Immature natural killer cell (primary cell): ENCODE measurements at regions not wholly inside any gene's neighbourhood (a gene's known extent, or its start where the extent isn't known, plus 50 kb on each side); places are given as distances from the start of the nearest gene placed in this dataset.

ENCODE experiments used
- DNase-seq, 3 donors: peaks; one replicate each; pipeline ENCODE4 v3.0.0; 2022; ENCODE audit warnings: mixed read lengths in 1 of 3
- H3K27ac Mint-ChIP-seq, 6 donors: one replicate each; pipeline ENCODE4 v1.8.0; 2020; ENCODE audit warnings: mixed read lengths in 6 of 6, mild to moderate bottlenecking in 5 of 6, inconsistent platforms in 4 of 6, moderate library complexity in 3 of 6
- H3K27me3 Mint-ChIP-seq, 3 donors: one replicate each; pipeline ENCODE4 v1.8.0; 2020 to 2021; ENCODE audit warnings: low read depth in 3 of 3, mild to moderate bottlenecking in 3 of 3, mixed read lengths in 3 of 3, moderate library complexity in 3 of 3, inconsistent platforms in 1 of 3
- H3K36me3 Mint-ChIP-seq, 3 donors: one replicate each; pipeline ENCODE4 v1.8.0; 2020; ENCODE audit warnings: mixed read lengths in 3 of 3, inconsistent platforms in 2 of 3, mild to moderate bottlenecking in 2 of 3
- H3K4me1 Mint-ChIP-seq, 2 donors: one replicate each; pipeline ENCODE4 v1.8.0; 2020; ENCODE audit warnings: inconsistent platforms in 2 of 2, mild to moderate bottlenecking in 2 of 2, mixed read lengths in 2 of 2, moderate library complexity in 1 of 2
- H3K4me3 Mint-ChIP-seq, 5 donors: one replicate each; pipeline ENCODE4 v1.8.0; 2020; ENCODE audit warnings: mild to moderate bottlenecking in 5 of 5, mixed read lengths in 5 of 5, inconsistent platforms in 3 of 5, moderate library complexity in 3 of 5
- H3K9me3 Mint-ChIP-seq, 6 donors: one replicate each; pipeline ENCODE4 v1.8.0; 2020; ENCODE audit warnings: mild to moderate bottlenecking in 6 of 6, mixed read lengths in 6 of 6, inconsistent platforms in 4 of 6, moderate library complexity in 3 of 6

DNA sequence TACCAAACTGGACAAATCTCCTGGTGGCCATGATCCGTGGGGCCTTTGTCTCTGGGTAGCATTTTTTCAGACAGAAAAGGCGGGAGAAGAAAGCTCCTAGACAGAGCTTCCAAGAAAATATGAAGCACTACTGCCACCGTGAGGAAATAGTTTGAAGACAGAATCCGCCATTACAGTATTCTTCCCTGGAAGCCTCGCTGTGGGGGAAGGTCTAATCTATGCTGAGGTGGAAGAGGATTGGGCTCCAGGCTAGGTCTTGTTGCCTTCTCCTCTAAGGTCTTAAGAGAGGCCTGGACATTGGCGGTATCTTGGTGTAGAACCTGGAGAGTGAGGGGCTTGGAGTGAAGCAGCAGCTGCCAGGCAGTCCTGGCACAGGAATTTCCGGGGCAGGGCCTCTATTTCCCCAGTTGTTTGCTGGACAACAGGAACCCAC is 218.9 kb downstream of the OR13H1 start:
- Mint-ChIP-seq H3K4me1 (peaks cover 13 to 27% of the 10 kb centered on the region in 2 donors), H3K27me3 (peaks cover 0 to 11% (median 2%) of the 10 kb centered on the region in 3 donors), H3K4me3 (peak overlapping the region in 4 of 5 donors; percentile 84 to 88 (median 87)), H3K36me3 (peaks cover 0 to 4% (median 0%) of the 10 kb centered on the region in 3 donors), H3K27ac (peak overlapping the region in 4 of 6 donors; percentile 60 to 85 (median 70)), H3K9me3 (peaks cover 0 to 3% (median 0%) of the 10 kb centered on the region in 6 donors)
- peak; percentile 73 to 82 (median 80) for DNase-seq

GRCh38 chrX:131763674-131764073 is 219.8 kb downstream of the OR13H1 start:
- H3K4me3 Mint-ChIP-seq, result peak overlapping the region in 4 of 5 donors; percentile 84 to 88 (median 87)
- peaks cover 0 to 11% (median 2%) of the 10 kb centered on the region in 3 donors for H3K27me3 Mint-ChIP-seq
- H3K27ac Mint-ChIP-seq, result peak overlapping the region in 5 of 6 donors; percentile 69 to 95 (median 82)
- peaks cover 0 to 3% (median 0%) of the 10 kb centered on the region in 6 donors for H3K9me3 Mint-ChIP-seq
- H3K4me1 Mint-ChIP-seq, result peaks cover 22 to 35% of the 10 kb centered on the region in 2 donors
- peaks cover 0 to 4% (median 0%) of the 10 kb centered on the region in 3 donors for H3K36me3 Mint-ChIP-seq
- peak; percentile 83 to 89 (median 87) for DNase-seq

- Mint-ChIP-seq H3K27ac (peak overlapping the region in 3 of 6 donors; percentile 82 to 95 (median 85)), H3K36me3 (peaks cover 0 to 4% (median 0%) of the 10 kb centered on the region in 3 donors), H3K9me3 (peaks cover 0 to 3% (median 0%) of the 10 kb centered on the region in 6 donors), H3K4me1 (peaks cover 21 to 36% of the 10 kb centered on the region in 2 donors), H3K4me3 (peak overlapping the region in 4 of 5 donors; percentile 84 to 88 (median 87)), H3K27me3 (peaks cover 0 to 11% (median 2%) of the 10 kb centered on the region in 3 donors)
- no peak for DNase-seq
Measured at GRCh38 chrX:131764216-131764615, 220.3 kb downstream of the OR13H1 start.

DNA sequence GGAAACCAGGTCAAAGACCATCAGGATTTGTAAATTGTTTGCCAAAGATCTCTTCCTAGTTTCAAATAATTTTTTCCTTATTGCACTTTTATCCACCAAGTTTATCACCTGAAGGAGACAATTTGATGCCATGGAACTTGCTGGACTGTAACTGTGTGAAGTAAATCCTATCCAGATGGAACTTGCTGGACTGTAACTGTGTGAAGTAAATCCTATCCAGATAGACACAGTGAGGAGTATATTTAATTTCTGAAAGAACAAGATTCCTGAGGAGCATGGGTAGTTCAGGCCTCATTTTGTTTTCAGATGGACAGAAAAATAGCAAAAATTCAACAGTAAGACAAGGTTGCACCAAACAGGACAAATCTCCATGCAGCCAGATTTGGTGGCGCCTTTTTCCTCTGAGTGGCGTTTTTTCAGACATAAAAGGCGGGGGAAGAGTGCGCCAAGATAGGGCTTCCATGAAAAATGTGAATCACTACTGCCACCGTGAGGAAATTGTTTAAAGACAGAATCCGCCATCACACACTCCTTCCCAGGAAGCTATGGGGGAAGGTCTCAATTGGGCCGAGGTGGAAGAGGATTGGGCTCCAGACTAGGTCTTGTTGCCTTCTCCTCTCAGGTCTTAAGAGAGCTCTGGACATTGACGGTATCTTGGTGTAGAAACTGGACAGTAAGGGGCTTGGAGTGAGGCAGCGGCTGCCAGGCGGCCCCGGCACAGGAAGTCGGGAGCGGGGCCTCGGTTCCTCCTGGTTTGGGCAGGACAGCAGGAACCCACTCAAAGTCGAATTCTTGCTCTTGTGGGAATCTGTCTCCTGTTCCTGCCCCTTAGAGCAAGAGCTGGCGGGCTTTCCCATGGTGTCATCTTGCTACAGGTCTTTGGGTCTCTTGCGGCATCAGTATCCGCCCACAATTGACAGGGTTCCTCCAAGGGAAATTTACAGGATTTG is 234.7 kb downstream of the OR13H1 start:
- H3K4me3 Mint-ChIP-seq, result peak overlapping the region in 4 of 5 donors; percentile 84 to 95 (median 92)
- H3K27me3 Mint-ChIP-seq, result peaks cover 0 to 8% (median 0%) of the 10 kb centered on the region in 3 donors
- no peaks in the 10 kb centered on the region for H3K36me3 Mint-ChIP-seq
- H3K27ac Mint-ChIP-seq, result peak overlapping the region in 5 of 6 donors; percentile 76 to 95 (median 86)
- H3K9me3 Mint-ChIP-seq, result no peaks in the 10 kb centered on the region
- peak; percentile 78 to 84 (median 81) for DNase-seq
- H3K4me1 Mint-ChIP-seq, result peaks cover 12 to 21% of the 10 kb centered on the region in 2 donors

DNA sequence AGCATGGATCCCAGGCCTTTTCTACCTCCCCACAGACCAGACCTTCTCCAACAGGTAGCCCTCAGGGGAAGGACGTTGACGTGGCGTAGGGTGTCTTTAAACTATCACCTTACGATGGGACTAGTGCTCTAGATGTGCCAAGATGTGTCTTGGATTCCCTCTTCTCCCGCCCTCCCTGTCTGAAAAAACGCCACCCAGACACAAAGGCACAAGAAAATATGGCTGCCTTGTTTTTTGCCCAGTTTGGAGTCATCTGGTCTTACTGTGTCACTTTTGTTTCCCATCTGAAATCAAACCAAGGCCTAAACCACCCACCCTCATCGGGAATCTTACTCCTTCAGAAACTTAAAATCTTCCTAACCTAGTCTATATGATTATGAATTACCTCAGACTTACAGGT is 235.4 kb downstream of the OR13H1 start:
- H3K9me3 Mint-ChIP-seq, result no peaks in the 10 kb centered on the region
- DNase-seq, result no peak
- H3K27ac Mint-ChIP-seq, result peak overlapping the region in 3 of 6 donors; percentile 18 to 95 (median 86)
- H3K4me1 Mint-ChIP-seq, result peaks cover 18 to 27% of the 10 kb centered on the region in 2 donors
- H3K4me3 Mint-ChIP-seq, result peak overlapping the region in 4 of 5 donors; percentile 84 to 95 (median 92)
- peaks cover 0 to 13% (median 0%) of the 10 kb centered on the region in 3 donors for H3K27me3 Mint-ChIP-seq
- no peaks in the 10 kb centered on the region for H3K36me3 Mint-ChIP-seq

- Mint-ChIP-seq H3K27ac (peak overlapping the region in 1 of 6 donors; percentile 18), H3K4me1 (peaks cover 18 to 27% of the 10 kb centered on the region in 2 donors), H3K27me3 (peaks cover 0 to 13% (median 0%) of the 10 kb centered on the region in 3 donors), H3K4me3 (peak overlapping the region in 4 of 5 donors; percentile 84 to 95 (median 92)), H3K9me3 (no peaks in the 10 kb centered on the region), H3K36me3 (no peaks in the 10 kb centered on the region)
- DNase-seq, result no peak
Measured at GRCh38 chrX:131779741-131780140, 235.9 kb downstream of the OR13H1 start.

GRCh38 chrX:131782646-131783045 is 238.8 kb downstream of the OR13H1 start:
- Mint-ChIP-seq H3K4me1 (peaks cover 18 to 27% of the 10 kb centered on the region in 2 donors), H3K4me3 (no peak overlapping the region), H3K36me3 (no peaks in the 10 kb centered on the region), H3K9me3 (no peaks in the 10 kb centered on the region), H3K27ac (no peak overlapping the region), H3K27me3 (peaks cover 0 to 13% (median 0%) of the 10 kb centered on the region in 3 donors)
- DNase-seq, result no peak

- peaks cover 10 to 19% of the 10 kb centered on the region in 2 donors for H3K4me1 Mint-ChIP-seq
- DNase-seq, result peak; percentile 83 to 89 (median 86)
- no peaks in the 10 kb centered on the region for H3K9me3 Mint-ChIP-seq
- peak overlapping the region in 5 of 6 donors; percentile 4 to 73 (median 25) for H3K27ac Mint-ChIP-seq
- H3K36me3 Mint-ChIP-seq, result no peaks in the 10 kb centered on the region
- peaks cover 0 to 7% (median 0%) of the 10 kb centered on the region in 3 donors for H3K27me3 Mint-ChIP-seq
- peak overlapping the region in 4 of 5 donors; percentile 55 to 79 (median 66) for H3K4me3 Mint-ChIP-seq
Measured at GRCh38 chrX:131783555-131784308, 239.4 kb upstream of the STK26 start.

GRCh38 chrX:131789664-131790063 is 233.4 kb upstream of the STK26 start:
- H3K9me3 Mint-ChIP-seq, result no peaks in the 10 kb centered on the region
- no peak overlapping the region for H3K4me3 Mint-ChIP-seq
- peaks cover 16 to 21% of the 10 kb centered on the region in 2 donors for H3K4me1 Mint-ChIP-seq
- peaks cover 0 to 3% (median 0%) of the 10 kb centered on the region in 3 donors for H3K36me3 Mint-ChIP-seq
- peaks cover 0 to 14% (median 10%) of the 10 kb centered on the region in 3 donors for H3K27me3 Mint-ChIP-seq
- DNase-seq, result no peak
- no peak overlapping the region for H3K27ac Mint-ChIP-seq

DNA sequence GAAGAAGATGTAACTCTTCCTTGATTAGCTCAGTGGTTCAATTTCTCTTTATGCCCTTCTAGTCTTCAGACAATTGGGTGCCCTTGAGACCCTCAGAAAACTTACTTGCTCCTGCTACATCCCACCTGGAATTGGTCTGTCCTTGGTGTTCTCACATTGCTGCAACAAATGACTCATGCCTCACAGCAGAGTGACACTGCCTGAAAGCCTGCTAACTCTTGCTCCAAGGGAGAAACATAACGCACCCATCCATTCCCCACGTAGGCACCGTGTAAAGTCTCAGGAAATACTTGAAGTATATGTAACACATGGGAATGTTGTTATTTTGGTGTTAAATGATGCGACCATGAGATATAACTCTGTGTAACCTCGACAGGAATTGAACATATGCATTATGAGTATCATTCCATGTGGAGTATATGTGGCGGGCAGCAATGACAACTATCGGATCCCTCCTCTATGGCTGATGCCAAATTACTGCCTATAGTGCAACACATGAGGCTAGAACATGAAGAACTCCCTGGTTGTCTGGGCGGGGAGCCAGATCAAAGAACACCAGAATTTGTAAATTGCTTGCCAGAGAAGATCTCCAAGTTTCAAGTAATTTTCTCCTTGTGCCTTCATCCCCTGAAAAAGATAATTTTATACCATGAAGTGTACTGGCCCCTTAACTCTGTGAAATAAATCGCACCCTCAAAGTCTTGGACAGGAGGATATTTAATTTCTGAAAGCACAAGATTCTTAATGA is 231.3 kb upstream of the STK26 start:
- H3K4me1 Mint-ChIP-seq, result peaks cover 16 to 21% of the 10 kb centered on the region in 2 donors
- H3K27ac Mint-ChIP-seq, result peak overlapping the region in 5 of 6 donors; percentile 54 to 97 (median 91)
- peaks cover 0 to 14% (median 10%) of the 10 kb centered on the region in 3 donors for H3K27me3 Mint-ChIP-seq
- H3K9me3 Mint-ChIP-seq, result no peaks in the 10 kb centered on the region
- peak overlapping the region in 4 of 5 donors; percentile 95 to 98 (median 96) for H3K4me3 Mint-ChIP-seq
- H3K36me3 Mint-ChIP-seq, result peaks cover 0 to 3% (median 0%) of the 10 kb centered on the region in 3 donors
- DNase-seq, result no peak

GRCh38 chrX:131792356-131792749 is 230.7 kb upstream of the STK26 start:
- peak overlapping the region in 5 of 6 donors; percentile 91 to 97 (median 96) for H3K27ac Mint-ChIP-seq

GRCh38 chrX:131792789-131793462 is 230.2 kb upstream of the STK26 start:
- Mint-ChIP-seq H3K36me3 (peaks cover 0 to 3% (median 0%) of the 10 kb centered on the region in 3 donors), H3K27me3 (peaks cover 0 to 14% (median 10%) of the 10 kb centered on the region in 3 donors), H3K4me3 (peak overlapping the region in 4 of 5 donors; percentile 95 to 98 (median 96)), H3K9me3 (no peaks in the 10 kb centered on the region), H3K27ac (peak overlapping the region in 5 of 6 donors; percentile 91 to 97 (median 96)), H3K4me1 (peaks cover 16 to 21% of the 10 kb centered on the region in 2 donors)
- peak; percentile 85 to 92 (median 90) for DNase-seq

More at GRCh38 chrX:131792356-131792749, 230.7 kb upstream of the STK26 start:
- peaks cover 0 to 3% (median 0%) of the 10 kb centered on the region in 3 donors for H3K36me3 Mint-ChIP-seq
- H3K4me3 Mint-ChIP-seq, result peak overlapping the region in 4 of 5 donors; percentile 95 to 98 (median 96)
- H3K27me3 Mint-ChIP-seq, result peaks cover 0 to 14% (median 10%) of the 10 kb centered on the region in 3 donors
- peaks cover 16 to 21% of the 10 kb centered on the region in 2 donors for H3K4me1 Mint-ChIP-seq
- DNase-seq, result peak; percentile 87 to 93 (median 90)
- H3K9me3 Mint-ChIP-seq, result no peaks in the 10 kb centered on the region
